GM12873 (cell line): ENCODE measurements at regions not wholly inside any gene's neighbourhood (a gene's known extent, or its start where the extent isn't known, plus 50 kb on each side); places are given as distances from the start of the nearest gene placed in this dataset.

Experiments used
- CTCF ChIP-seq: IDR thresholded peaks from 2 replicates; pipeline ENCODE4 v1.5.1; 2012; ENCODE audit warnings: low read depth, mild to moderate bottlenecking, moderate library complexity, low read length, control low read depth; ENCODE audit not compliant: insufficient read depth; ENCODE audit errors: missing control alignments

- no peak for TF ChIP-seq CTCF
Observed at GRCh38 chr10:28845009-28845682, 167.8 kb downstream of the BAMBI start.

- TF ChIP-seq CTCF: no peak
Observed at GRCh38 chr10:28849309-28849708, 172.0 kb downstream of the BAMBI start.

GRCh38 chr10:28849821-28850220 is 172.5 kb downstream of the BAMBI start:
- TF ChIP-seq CTCF: no peak

GRCh38 chr10:28850784-28851183 is 173.5 kb downstream of the BAMBI start:
- no peak for TF ChIP-seq CTCF

GRCh38 chr10:28853195-28853594 is 175.9 kb downstream of the BAMBI start:
- TF ChIP-seq CTCF: no peak

- no peak for TF ChIP-seq CTCF
Observed at GRCh38 chr10:28857164-28857563, 179.8 kb downstream of the BAMBI start.

- no peak for TF ChIP-seq CTCF
Observed at GRCh38 chr10:28858646-28859045, 181.3 kb downstream of the BAMBI start.
